AG10803 (cell line): ENCODE measurements at regions not wholly inside any gene's neighbourhood (a gene's known extent, or its start where the extent isn't known, plus 50 kb on each side); places are given as distances from the start of the nearest gene placed in this dataset.

ENCODE experiments used
- DNase-seq: peaks from one replicate; pipeline ENCODE4 v3.0.0; 2010; ENCODE audit warnings: low read depth
- H3K4me3 ChIP-seq: 2 replicates; pipeline ENCODE4 v1.5.1; 2011; ENCODE audit warnings: mild to moderate bottlenecking, low read length, control low read depth
- TF ChIP-seq, protein P1 (sequence below): conservative IDR thresholded peaks from 2 replicates; pipeline ENCODE4 v1.5.1; 2011; ENCODE audit warnings: mild to moderate bottlenecking, low read length, control low read depth, inconsistent platforms

DNA sequence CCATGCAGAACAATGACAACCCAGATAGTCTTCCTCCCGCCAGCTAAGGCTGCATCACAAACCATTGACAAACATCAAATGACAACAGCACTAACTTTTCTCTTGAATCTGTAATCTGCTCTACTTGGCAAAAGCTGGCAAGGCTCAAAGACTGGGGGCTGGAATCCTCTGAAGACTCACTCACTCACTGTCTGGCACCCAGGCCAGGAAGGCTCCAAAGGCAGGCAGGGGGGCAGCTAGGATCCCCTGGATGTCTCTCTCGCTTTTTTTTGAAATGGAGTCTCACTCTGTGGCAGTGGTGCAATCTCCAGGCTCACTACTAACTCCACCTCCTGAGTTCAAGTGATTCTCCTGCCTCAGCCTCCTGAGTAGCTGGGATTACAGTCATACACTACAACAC is 159.7 kb upstream of the GPR26 start:
- DNase-seq, result no peak
- no peak overlapping the region for H3K4me3 ChIP-seq
- TF ChIP-seq, protein P1, sequence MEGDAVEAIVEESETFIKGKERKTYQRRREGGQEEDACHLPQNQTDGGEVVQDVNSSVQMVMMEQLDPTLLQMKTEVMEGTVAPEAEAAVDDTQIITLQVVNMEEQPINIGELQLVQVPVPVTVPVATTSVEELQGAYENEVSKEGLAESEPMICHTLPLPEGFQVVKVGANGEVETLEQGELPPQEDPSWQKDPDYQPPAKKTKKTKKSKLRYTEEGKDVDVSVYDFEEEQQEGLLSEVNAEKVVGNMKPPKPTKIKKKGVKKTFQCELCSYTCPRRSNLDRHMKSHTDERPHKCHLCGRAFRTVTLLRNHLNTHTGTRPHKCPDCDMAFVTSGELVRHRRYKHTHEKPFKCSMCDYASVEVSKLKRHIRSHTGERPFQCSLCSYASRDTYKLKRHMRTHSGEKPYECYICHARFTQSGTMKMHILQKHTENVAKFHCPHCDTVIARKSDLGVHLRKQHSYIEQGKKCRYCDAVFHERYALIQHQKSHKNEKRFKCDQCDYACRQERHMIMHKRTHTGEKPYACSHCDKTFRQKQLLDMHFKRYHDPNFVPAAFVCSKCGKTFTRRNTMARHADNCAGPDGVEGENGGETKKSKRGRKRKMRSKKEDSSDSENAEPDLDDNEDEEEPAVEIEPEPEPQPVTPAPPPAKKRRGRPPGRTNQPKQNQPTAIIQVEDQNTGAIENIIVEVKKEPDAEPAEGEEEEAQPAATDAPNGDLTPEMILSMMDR, result no peak

DNA sequence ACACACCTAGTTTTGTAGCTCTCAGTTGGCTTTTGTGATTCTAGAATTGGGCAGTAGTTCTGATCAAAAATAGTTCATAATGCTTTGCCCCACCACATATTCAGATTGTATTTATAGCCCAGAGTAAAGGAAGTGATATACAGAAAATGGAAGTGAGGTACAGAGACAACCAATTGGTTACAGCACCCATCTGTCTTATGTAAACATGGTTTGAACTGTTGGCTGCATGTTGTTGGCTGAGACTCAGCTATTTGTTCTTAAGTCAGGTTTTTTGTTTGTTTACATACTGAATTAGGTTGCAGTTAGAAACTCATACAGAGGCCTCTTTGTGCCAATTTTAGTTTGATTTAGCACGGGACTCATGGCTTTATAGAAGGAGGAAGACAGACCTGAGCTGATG is 158.9 kb upstream of the GPR26 start:
- DNase-seq, result no peak
- H3K4me3 ChIP-seq, result no peak overlapping the region
- TF ChIP-seq, protein P1, result no peak

DNA sequence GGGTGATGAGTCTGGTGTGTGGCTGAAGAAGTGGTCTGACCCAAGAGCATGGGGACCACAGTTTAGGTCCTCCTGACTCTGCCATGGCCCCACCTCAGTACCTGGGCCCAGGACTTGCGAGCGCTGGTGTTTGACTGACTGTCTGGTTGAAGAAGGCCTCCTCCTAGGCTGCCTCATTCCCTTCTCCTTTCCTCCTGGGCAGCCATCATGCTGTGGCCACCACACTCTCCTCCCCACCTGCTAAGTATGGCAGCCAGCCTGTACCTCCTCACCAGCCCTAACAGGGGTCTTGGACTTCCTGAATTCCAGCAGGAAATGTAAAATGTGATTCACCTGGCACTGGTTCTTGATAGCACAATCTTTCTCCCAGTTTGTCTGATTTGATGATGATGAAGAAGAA is 156.8 kb upstream of the GPR26 start:
- TF ChIP-seq, protein P1, result no peak
- H3K4me3 ChIP-seq, result no peak overlapping the region
- DNase-seq, result no peak

DNA sequence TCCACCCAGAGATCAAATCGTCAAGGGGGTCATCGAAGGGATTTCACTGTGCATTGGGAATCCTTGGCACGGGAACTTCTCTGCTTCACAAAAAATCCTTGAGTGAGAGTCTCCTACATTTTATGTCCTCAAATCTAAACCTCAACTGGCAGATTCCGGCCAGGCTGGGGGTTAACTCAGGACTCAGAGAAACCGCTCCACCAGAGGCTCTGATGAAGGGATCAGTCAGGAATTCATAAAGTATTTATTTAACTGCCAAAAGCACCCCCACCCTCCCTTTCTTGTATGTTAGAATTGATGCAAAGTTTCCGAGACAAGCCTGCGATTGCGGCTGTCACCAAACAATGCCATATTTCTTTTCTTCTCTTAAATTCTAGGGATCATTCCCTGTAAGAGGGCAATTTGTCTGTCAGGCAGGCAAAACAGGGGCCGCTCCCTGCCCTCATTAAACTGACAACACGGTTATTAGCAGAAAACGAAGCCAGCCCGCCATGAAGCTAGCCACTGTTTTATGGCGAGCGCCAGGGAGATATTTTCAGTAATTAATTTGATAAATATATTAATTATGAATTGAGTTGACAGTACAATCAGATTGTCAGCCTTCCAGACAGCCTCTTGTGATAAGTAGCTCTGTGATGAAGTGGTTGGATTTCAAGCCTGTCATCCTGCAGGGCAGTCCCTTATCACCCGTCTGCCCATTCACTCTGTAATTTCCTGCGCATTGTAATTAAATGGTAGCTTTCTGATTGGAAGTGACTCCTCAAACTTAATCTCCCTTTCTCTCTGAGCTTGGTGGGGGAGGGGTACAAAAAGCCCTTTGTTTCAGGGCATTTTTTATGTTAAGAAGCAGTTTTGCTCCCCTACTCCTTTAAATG is 153.0 kb upstream of the GPR26 start:
- H3K4me3 ChIP-seq, result no peak overlapping the region
- peak; percentile 25 for DNase-seq
- TF ChIP-seq, protein P1, result no peak

DNA sequence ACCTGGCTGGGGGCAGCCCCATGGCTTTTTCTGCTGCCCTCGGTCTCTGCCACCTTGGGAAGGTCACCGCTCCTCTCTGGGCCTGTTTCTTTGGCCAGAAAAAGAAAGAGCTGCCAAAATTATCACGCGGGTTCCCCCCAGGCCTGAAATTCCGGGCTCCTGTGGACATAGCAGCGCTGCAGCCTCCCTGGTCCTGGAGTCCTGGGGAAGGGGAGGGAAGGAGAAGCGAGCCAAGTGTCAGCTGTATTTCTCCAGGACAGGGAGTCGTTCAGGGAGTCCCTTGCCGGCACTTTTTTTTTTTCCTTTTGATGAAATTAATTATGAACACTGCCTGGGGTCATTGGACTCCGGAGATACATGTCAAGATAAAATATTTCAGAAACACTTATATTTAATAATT is 152.3 kb upstream of the GPR26 start:
- DNase-seq, result no peak
- H3K4me3 ChIP-seq, result no peak overlapping the region
- TF ChIP-seq, protein P1, result no peak

DNA sequence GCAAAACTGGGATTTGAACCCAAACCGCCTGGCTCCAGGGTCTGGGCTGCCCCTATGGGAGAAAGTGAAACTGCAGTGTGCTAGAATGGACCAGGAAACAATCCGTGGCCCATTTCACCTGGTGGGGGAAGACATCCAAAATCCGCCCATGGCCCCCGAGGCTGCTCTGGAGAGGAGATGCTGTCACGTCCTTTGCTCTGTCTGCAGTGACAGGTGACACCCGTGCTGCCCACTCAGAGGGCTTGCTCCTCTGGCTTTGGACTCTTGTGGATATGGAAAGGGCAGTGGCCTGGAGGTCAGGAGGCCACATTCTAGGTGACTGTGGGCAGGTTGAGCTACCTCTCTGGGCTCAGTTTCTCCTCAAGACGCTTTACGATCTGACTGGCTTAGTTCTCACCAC is 151.2 kb upstream of the GPR26 start:
- no peak for DNase-seq
- TF ChIP-seq, protein P1, result no peak
- H3K4me3 ChIP-seq, result no peak overlapping the region

DNA sequence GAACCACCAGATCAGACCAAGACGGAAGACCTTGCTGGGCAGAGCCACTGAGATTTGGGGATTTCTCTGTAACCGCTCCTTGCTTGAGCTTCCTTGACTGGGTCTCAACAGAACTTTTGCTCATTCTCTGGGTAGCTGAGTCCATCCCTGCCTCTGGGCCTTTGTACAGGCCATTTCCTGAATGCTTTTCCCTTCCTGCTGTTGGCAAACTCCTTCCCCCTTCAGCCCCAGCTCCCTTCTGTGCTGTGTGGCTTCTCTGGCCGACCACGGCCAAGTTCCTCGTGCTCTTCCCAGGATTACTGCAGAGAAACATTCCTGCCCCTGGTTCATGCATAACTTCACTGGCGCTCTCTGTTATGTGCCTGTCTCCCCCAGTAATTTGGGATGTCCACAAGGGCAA is 150.5 kb upstream of the GPR26 start:
- DNase-seq, result no peak
- H3K4me3 ChIP-seq, result no peak overlapping the region
- TF ChIP-seq, protein P1, result no peak
